MV-4-11 (cell line): ENCODE measurements at regions not wholly inside any gene's neighbourhood (a gene's known extent, or its start where the extent isn't known, plus 50 kb on each side); places are given as distances from the start of the nearest gene placed in this dataset.
"Not testable (repeated sequence)": the region's sequence is repeated elsewhere in the genome, so short reads cannot be mapped to it uniquely, and the experiment has no call there.

Experiments
- DNase-seq: peaks from one replicate; lab custom pipeline; 2025; lab: John Stamatoyannopoulos, UW

DNA sequence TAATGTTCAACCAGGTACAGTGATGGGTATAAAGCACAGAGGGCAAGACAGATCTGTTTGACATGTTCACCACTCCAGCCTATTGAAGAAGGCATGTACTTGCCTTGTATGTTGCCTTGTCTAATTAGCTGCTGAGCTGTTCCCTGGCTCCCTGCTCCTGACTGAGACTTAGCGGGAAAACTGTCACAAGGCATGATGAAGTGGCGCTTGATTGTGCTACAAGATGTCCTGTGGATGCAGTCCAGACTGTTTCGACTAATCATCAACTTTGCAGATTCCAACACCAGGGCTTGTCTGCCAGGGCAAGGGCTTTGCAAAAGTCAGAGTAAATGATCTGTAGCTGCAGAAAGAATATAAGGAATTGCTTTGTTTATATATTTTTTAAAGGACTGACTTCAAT, 136.2 kb upstream of the NRBF2 start:
- DNase-seq = no peak

DNA sequence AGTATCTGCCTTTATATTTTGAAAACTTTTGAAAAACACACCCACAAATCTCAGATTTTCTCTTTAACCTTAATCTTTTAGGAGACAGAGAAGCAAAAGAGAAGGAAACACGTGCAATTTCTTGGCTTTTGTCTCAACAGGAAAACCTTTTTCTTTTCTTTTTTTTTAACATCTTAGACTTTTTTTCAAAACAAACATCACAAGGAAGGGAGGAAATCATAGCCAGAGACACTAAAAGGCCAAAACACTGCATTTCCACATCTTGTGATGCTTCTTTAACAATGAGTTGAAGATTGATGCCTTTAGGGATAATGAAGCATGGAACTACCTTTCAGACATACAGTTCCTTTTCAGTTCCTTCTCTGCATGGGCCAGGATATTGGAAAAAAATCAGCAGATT, 136.6 kb upstream of the NRBF2 start:
- no peak for DNase-seq

DNA sequence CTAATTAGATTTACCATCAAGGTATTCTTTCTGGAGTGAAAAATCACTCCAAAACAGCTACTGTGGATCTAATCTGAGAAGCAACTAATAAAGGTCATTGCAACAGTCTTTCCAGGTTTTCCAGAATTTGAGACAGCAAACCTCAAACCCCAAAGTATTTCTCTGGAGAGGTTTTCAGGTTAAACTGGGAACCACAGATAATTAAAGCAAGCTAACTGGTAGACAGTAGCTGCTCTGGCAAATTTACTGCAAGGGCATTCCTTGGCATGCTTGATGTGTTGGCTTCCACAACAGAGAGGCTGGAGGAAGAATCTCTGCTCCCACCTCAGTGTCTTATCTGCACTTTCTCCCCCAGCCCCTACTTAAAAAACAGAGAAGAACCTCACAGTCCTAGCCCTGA, 140.0 kb upstream of the NRBF2 start:
- DNase-seq = no peak

DNA sequence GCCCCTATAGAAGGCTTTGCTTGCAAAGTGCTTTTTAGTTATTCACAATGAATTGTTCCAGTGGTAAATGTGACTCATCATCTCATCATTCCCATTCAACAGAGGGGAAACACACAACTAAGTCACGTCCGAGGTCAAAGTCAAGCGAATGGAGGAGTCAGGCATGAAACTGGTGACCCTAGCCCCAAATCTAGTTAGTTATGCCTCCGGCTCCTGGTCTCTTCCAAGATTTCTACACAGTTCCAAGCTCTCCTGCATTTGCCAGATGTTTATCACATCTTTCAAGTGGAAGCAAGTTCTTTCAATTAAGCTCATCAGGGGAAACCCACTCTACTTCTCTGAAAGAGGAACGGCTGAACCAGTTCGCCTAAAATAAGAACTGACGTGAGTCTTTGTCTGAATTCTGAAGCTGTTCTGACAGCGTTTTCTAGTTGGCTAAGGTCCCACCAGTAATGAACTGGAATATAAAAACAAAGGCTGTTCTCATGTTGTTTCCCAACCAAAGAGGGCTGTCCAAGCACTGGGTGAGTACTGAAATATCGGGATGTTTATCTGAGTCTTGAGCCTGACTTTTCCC, 140.9 kb upstream of the NRBF2 start:
- peak; percentile 54 for DNase-seq

DNA sequence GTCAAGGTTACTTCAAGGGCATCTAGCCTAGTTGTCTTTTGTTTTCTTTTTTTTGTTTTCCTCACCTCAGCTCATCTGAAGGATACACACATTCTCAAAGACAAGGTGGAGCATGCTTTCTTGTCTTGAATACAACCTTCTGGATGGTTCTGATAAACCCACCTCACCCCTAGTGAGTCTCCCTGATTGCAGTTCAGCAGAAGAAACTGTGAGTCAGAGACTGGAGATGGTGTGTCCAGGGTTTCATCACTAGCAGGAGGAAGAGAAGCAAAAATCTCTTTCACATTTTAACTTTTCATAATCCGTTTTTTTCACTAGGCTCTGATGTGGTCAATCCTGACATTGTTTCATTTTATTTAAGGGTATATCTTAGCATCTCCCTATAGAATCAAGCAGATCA, 143.0 kb upstream of the NRBF2 start:
- DNase-seq = no peak

DNA sequence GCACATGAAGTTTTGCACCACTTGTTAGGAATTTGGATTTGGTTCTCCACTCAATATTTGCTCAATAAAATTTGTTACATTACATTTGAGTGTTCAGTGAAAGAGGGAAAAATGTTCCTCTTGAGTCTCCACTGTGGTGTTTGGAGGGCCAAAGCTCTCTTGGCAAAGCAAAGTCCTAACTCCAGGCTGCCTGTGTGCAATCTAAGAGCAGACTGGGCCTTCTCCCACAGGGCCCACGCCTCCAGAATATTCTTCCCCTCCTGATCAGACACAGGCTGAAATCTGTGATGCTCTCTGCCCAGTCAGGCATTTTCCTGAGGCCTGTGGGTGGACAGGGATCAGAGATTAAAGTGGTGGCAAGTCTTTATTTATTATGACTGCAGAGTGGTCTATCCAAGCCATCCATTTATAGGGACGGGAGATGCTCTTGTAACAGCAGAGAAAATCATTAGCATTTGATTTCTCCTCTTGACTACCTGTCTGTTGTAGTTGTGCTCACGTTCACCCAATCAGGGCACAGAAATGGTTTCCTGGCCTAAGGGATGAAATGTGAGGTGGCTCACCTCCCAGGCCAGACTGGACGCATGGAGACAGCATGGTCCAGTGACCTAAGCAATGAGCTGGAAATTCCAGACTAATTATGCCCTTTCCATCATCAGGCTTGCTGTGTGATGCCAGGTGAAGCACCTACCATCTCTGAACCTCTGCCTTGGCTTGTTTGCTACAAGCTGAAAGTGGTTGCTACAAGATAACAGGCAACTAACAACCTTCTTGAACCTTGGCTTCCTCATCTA, 147.1 kb upstream of the NRBF2 start:
- no peak for DNase-seq

DNA sequence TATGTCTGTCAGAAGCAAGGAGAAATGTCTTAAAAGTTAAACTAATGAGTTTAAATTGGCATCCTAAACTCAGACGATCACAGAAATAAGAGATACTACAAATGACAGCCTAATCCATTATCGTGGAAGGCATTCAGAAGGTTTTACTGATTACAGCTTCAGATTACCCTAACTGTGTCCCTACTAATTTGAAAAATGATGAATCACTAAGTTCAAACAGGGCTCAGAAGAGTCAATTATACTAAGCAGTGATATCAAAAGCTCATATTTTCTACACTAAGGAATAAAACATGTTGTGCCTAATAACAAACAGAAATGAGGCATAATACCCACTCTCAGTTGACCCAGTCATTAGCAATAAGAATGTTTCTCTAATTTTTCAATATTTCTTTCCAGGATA, 152.0 kb upstream of the NRBF2 start:
- DNase-seq = no peak

DNA sequence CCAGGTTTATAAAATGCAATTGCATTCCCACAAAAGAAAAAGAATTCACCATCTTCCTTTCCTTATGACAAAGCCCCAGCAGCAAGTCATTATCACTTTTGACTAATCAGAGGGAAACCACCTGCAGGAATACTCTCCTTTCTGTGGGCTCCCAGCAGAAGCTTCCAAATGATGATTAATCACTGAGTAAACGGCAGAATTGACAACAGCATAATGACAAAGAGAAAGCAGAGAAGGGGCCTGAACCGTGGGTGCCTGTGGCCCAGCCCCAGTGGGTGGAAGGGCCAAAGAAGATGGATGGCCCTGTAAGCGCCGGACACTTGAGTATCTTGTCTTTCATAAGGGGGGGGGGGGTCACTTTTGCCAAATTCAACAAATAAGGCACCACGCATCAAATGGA, 152.4 kb upstream of the NRBF2 start:
- DNase-seq = no peak

DNA sequence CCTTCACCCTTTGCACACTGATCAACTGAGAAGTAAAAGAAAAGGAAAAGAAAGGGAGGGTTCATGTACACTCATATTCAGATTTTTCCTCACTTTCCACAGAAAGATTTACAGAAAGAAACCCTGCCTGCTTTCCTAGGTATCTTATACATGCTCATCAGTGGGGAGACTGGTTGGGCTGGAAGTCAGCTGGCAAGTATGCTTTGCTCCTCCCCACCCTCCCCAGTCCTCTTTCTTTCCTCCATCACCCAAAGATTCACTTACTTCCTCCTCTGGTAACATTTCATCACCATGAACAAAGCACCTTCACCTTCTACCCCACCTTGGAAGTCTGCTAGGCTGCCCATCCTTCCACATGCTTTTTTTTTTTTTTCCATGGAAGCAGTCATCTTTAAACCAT, 153.2 kb upstream of the NRBF2 start:
- no peak for DNase-seq

DNA sequence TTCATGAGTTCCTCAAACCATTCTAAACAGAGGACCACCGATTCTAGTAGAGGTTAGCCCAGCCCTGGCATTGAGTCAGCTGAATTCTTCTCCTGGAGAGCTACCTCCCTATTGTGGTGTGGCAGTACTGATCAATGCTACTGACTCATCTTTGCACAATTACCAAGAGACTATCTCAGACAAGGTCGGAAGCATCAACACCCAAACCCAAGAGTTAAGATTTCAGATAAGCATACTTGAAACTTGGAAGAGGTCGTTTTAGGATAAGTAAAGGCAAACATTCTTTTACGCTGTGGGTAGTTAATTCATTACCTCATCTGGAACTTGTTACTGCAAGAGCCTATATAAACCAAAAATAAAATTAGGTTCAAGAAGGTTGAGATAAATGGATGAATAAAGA, 154.6 kb upstream of the NRBF2 start:
- no peak for DNase-seq

DNA sequence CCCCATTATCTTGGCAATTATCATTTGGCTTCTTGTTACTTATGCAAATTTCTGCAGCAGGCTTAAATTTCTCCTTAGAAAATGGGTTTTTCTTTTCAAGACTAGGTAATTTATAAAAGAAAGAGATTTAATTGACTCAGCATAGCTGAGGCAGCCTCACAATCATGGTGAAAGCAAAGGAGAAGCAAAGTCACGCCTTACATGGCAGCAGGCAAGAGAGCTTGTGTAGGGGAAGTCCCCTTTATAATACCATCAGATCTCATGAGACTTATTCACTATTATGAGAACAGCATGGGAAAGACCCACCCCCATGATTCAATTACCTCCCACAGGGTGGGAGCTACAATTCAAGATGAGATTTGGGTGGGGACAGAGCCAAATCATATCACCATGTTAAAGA, 158.3 kb upstream of the NRBF2 start:
- DNase-seq = not testable (repeated sequence)

DNA sequence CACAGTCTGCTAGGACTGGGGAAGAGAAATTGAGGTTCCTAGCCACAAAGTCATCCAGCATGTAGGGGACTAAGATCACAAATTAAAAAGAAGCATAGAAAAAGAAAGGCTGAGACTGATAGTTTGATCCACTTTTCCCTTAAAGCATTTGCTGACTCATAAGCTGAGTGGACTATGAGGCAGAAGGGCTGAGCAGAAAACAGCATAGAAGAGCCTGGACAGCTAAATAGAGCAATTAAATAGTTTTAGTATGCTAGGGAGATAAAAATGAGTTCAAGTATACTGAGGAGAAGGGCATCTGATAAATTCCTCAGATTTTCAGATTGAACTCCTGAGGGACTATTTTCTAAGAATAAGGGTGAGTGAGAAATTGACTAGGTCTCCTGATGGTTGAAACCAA, 155.9 kb upstream of the EGR2 start:
- no peak for DNase-seq

DNA sequence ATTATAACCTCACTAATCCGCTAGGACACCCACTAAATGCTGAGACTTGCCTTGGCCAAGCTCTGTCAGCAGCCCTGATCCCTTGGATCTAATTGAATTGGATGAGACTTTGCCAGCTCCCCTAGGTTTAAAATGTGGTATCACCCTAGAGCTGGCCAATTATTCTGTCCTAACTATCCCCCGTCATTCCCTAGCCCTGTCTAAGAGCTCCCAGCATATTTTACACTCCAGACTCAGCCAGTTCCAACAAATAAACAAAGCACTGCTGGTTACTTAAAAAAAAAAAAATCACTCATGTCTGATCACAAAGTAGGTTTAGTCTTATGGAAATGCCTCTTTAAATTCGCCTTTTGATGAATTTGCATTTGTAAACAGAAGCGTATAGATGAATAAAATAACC, 147.9 kb upstream of the EGR2 start:
- no peak for DNase-seq

DNA sequence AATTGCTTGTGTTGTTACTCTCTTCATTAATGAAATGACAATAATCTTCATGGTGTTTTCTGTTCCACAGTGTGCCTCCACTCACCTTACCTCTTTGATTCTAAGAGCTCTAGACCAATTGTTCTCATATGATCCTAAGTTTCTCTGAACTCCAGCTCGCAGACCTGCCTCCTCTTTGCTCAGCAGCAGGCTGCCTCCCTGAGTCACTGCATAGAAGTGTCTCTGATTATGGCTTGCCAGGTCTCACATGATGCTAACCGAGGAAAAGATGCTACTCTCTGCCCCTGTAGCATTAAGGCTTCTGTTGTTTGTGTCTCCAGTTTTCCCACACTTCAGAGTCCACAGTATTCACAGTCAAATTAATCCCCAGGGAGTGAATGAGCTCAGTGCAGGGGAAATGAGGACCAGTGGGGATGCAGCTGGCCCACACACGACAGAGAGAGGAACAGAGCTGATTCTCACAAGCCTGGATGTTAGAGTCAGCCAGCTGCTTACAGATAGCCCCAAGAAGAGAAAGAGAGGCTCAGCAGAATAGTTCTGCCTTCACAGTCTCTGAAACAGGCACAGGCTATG, 145.9 kb upstream of the EGR2 start:
- DNase-seq = no peak

DNA sequence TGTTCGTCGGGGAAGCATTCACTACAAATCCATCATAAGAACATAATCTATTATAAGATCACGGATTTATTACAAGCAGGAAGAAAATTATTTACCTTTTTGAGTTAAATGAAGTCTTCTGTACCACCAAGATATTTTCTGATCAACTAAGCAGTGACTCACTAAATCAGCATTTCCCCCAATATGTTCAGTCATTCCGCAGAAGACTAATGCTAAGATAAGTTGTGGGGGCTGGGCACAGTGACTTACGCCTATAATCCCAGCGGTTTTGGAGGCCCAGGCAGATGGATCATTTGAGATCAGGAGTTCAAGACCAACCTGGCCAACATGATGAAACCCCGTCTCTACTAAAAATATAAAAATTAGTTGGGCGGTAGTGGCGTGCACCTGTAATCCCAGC, 144.2 kb upstream of the EGR2 start:
- no peak for DNase-seq

DNA sequence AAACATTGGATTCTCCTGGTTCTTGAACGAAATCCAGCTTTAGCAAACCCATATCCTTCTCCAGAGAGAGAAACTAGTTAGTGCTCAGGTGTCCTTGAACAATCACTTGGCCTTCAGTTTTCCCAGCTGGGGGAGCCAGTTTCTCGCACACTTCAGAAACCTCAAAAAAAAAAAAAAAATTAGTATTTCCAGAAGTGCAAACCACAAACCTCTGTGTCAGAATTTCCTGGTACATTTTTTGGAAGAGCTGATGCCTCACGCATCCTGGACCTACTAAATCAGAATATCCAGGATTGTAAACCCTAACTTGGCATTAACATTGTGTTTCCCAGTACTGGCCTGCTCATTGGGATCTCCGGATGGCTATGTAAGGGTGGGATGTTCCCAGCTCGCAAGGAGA, 143.4 kb upstream of the EGR2 start:
- DNase-seq = no peak

DNA sequence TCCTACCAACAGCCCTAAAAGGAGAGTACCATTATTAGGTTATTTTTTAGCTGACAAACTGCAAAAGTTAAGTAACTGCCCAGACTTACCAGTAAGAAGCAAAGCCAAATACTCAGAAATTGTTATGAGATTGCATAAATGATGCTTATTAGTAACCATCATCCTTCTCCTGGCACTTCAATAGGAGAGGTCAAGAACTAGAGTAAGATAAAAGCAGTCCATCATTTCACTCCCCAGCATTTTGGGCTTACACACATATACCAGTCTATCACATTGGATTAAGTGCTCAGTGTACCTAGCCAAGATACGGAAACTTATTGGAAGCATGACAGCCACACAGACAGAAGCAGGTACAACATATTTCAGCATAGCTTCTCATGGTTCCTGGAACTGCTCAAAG, 142.8 kb upstream of the EGR2 start:
- no peak for DNase-seq

DNA sequence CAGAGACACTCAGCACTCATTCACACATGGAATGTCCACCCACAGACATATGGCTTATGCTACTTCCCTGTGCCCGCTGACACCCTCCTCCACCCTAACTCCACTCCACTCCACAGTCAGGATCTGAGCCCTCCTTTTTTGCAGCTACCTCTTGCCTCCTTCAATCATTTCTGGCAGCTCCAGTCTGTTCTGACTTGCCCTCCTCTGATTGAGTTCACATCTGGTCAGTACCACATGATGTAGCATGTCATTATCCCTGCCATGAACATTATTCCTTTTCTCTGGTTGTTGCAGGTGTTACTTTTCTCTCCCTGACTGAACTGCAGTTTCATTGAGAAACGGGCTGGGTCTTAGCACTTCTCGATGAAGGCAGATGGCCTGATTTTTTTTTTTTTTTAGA, 130.1 kb upstream of the EGR2 start:
- no peak for DNase-seq

DNA sequence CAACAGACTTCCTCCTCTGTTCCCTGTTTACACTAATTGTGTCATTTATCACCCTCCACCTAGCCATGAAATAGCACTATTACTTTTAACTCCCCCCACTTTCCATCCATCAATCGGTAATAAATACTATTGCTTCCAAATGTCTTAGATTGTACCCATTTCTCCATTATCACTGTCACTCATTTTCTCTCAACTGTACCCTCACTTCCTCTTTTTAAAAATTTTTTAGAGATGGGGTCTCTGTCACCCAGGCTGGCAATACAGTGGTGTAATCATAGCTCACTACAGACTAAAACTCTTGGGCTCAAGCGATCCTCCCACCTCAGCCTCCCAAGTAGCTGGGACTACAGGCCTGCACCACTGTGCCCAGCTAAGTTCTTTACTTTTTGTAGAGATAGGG, 123.5 kb upstream of the EGR2 start:
- no peak for DNase-seq

DNA sequence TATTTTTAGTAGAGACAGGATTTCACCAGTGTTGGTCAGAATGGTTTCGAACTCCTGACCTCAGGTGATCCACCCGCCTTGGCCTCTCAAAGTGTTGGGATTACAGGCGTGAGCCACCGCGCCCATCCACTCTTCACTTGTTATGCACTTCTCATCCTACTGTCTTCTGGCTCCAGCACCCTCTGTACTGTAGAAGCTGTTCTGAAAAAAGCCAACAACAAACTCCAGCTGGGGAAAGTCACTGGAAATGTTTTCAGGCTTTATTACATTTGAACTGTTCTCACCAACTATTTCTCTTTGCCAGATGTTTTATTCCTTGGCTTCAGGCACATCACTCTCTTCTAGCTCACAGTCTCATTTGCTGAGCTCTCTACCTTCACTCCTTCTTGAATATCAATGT, 122.5 kb upstream of the EGR2 start:
- DNase-seq = no peak

DNA sequence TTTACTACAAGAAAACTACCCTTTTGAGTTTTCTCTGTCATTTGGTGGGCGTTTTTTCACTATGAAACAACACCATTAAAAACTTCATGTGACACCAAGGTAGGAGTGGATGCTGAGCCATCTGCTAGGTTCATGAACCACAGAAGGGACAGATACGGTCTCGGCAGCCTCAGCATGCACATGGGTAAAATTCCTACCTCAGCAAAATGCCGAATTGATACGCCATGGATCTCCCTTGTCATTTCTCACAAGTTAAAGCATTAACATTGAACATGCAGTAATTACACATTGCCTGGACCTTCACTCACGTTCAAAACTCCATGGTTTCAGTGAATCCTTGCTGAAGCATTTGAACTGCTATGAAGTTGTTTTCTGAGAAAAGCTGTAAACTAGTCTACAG, 121.5 kb upstream of the EGR2 start:
- DNase-seq = no peak

DNA sequence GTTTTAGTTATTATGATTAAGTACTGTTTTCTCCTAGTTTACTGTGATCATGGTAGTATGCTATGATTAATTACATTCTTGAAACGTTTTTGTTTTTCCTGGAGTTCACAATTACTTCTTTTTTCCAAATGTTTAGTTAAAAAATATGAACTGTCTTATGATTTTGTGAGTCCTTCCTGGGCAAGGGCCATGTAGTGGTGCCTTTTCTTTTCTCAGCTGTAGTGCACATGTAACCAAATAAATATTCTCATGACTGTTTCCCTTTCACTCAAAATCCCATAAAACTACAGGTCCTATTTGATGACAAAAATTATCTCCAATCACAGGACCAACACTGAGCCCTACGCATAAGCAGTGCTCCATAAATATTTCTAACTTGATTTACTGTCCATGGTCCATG, 118.9 kb upstream of the EGR2 start:
- no peak for DNase-seq

DNA sequence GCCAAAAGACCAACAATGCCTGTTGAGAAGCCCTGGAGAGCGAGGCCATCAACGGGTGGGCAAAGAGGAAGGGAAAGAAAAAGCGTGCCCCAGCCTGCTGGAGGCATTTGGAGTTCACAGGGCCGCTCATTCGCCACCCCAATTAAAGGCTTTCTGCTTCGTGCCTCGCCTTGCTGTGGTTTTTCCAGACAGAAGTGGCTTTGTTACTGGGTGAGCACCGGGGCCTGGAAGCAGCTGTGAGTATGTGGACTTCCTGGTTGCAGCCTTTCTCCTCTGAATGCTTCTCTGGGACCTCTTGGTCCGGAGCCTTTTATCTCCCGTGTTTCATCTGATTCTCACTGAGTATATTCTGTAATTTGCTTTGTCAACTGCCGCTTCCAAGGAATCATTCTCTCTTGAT, 118.1 kb upstream of the EGR2 start:
- DNase-seq = peak; percentile 89

DNA sequence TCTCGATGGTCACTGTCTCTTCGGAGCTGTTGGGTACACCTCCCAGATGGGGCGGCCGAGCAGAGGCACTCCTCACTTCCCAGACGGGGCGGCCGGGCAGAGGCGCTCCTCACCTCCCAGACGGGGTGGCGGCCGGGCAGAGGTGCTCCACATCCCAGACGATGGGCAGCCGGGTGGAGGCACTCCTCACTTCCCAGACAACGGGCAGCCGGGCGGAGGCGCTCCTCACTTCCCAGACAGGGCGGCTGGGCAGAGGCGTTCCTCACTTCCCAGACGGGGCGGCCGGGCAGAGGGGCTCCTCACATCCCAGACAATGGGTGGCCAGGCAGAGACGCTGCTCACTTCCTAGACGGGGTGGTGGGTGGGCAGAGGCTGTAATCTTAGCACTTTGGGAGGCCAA, 112.6 kb upstream of the EGR2 start:
- DNase-seq = not testable (repeated sequence)
